Mucosa of descending colon (tissue), 3 donors: ENCODE measurements at regions not wholly inside any gene's neighbourhood (a gene's known extent, or its start where the extent isn't known, plus 50 kb on each side); places are given as distances from the start of the nearest gene placed in this dataset.

Source experiments
- ATAC-seq: fragments of 200-7000 bp; cut with Tn5 transposase; one replicate; pipeline ENCODE4 v1.9.1; 2020; ENCODE audit warnings: mild to moderate bottlenecking, moderate library complexity
- DNase-seq, 3 donors: peaks; one replicate each; pipeline ENCODE4 v3.0.0-alpha.2; 2020
- H3K36me3 ChIP-seq: fragments of 200-600 bp; one replicate; pipeline ENCODE4 v1.8.0; 2021; ENCODE audit warnings: low read depth, mild to moderate bottlenecking
- H3K4me1 ChIP-seq: fragments of 200-600 bp; one replicate; pipeline ENCODE4 v1.8.0; 2021; ENCODE audit warnings: low read depth, mild to moderate bottlenecking
- H3K4me3 ChIP-seq: fragments of 200-600 bp; one replicate; pipeline ENCODE4 v1.8.0; 2021; ENCODE audit warnings: mild to moderate bottlenecking
- H3K9me3 ChIP-seq: fragments of 200-600 bp; one replicate; pipeline ENCODE4 v1.8.0; 2021; ENCODE audit warnings: mild to moderate bottlenecking
- CTCF ChIP-seq: fragments of 200-600 bp; IDR thresholded peaks from one replicate; pipeline ENCODE4 v1.8.0; 2022; ENCODE audit warnings: antibody characterized with exemption, mild to moderate bottlenecking
- intact Hi-C, 2 donors: fragments of 100-400 bp; cut with DNase I in 1 of 2; cut with micrococcal nuclease in 1 of 2; formaldehyde crosslinking; loops; one replicate each; pipeline versions ENCODE4 v1.11.0 to v1.11.1; 2022; cut with DNase I, micrococcal nuclease
- donor health status: DM: no; HTN: no; CAD: no; lungs with moderate emphysema.
- donor health status: DM: no; HTN: no; CAD: no.
- donor health status: DM: no; HTN: yes; CAD: no.

DNA sequence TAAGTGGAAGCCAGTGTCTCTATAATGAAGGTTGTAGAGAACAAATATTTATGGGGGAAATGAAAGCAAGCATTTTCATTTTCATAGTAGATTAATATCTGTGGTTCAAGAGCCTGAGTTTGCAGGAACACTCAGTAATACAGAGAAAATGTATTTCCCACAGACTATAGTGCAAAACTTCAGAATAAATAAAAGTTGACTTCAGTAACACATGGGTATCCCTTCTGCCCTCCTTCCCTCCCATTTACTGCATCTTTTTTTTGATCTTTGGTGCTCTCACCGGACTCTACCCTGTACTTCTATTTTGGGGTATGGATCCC lies 75.3 kb upstream of the AMN1 start:
- H3K4me3 ChIP-seq, result no peak overlapping the region
- H3K36me3 ChIP-seq, result no peaks in the 10 kb centered on the region
- H3K9me3 ChIP-seq, result no peaks in the 10 kb centered on the region
- ATAC-seq (no peak), DNase-seq (no peak)
- intact Hi-C loops, result no loop called here
- TF ChIP-seq CTCF, result no peak
- H3K4me1 ChIP-seq, result no peaks in the 10 kb centered on the region

- DNase-seq, result no peak
- TF ChIP-seq CTCF, result no peak
- Histone ChIP-seq H3K36me3 (no peaks in the 10 kb centered on the region), H3K9me3 (no peaks in the 10 kb centered on the region), H3K4me3 (no peak overlapping the region), H3K4me1 (no peaks in the 10 kb centered on the region)
- intact Hi-C loops, result no loop called here
- ATAC-seq, result no peak
These were observed 74.7 kb upstream of the AMN1 start for GRCh38 chr12:31803306-31804184.

GRCh38 chr12:31801872-31802271 lies 73.1 kb upstream of the AMN1 start:
- TF ChIP-seq CTCF, result no peak
- H3K4me3 ChIP-seq, result no peak overlapping the region
- DNase-seq (no peak), ATAC-seq (no peak)
- no peaks in the 10 kb centered on the region for H3K9me3 ChIP-seq
- no peaks in the 10 kb centered on the region for H3K36me3 ChIP-seq
- intact Hi-C loops, result no loop called here
- no peaks in the 10 kb centered on the region for H3K4me1 ChIP-seq

DNA sequence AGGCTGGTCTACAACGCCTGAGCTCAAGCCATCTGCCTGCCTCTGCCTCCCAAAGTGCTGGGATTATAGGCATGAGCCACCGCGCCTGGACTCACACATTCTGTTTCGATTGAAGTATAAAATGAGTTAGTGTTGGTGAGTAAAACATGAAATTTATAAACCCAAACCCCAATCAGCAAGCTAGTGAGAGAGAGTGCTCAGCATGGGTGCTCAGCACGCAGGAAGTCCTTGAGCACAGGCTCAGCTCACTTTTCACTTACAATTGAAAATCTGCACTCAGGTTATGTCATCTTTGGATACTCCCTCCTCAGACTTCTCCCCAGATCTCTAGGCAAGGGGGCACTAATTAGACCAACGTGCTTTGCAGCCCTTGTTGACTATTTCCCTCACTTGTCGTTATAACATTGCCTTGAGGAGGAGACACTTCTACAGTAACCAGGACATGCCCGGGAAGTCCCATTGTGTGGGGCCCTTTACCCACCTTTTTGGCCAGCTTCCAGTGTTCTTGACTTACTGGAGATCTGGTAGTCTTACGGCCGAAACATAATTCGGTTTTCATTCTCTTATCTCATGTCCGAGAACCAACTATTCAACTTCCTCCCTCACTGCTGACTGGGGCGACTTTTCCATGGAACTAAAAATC lies 68.5 kb upstream of the AMN1 start:
- ATAC-seq, result no peak
- no peaks in the 10 kb centered on the region for H3K4me1 ChIP-seq
- intact Hi-C loops, result no loop called here
- no peaks in the 10 kb centered on the region for H3K36me3 ChIP-seq
- H3K9me3 ChIP-seq, result no peaks in the 10 kb centered on the region
- no peak for DNase-seq
- no peak overlapping the region for H3K4me3 ChIP-seq
- TF ChIP-seq CTCF, result no peak

- ATAC-seq (no peak), DNase-seq (no peak)
- no peaks in the 10 kb centered on the region for H3K9me3 ChIP-seq
- intact Hi-C loops, result no loop called here
- H3K4me3 ChIP-seq, result no peak overlapping the region
- no peaks in the 10 kb centered on the region for H3K4me1 ChIP-seq
- TF ChIP-seq CTCF, result no peak
- H3K36me3 ChIP-seq, result no peaks in the 10 kb centered on the region
These were observed 67.6 kb upstream of the AMN1 start for GRCh38 chr12:31796270-31796951.
